ENCODE measurements at regions not wholly inside any gene's neighbourhood (a gene's known extent, or its start where the extent isn't known, plus 50 kb on each side); places are given as distances from the start of the nearest gene placed in this dataset.

DNA sequence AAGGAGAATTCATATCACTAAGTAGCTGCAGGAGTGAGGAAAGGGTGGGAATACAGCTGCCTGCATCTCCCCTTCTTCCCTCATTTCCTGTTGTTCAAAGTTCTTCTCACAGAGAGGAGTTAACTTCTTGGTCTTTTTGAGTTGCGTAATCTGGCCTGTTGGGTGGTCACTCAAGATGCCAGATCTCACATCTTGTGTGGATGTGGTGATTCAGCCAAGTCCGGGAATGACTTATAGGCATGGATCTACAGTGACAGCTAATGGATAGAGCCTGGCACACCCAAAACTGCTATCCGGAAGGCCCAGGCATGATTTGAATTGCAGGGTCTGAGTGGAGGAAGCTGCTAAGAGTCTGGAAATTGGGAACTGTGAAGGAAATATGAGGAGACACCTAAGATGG is 100.2 kb upstream of the SLC35B3 start:
- H3K14ac ChIP-seq (ENCODE audit: insufficient read depth, low read length): no peak overlapping the region
- no peak overlapping the region for H3K27ac Mint-ChIP-seq
- no peak overlapping the region for H3T11ph ChIP-seq (ENCODE audit: low read length)
- H4K5ac ChIP-seq (ENCODE audit: insufficient read length, low read depth, low read length): no peak overlapping the region
- H3K4me2 ChIP-seq (ENCODE audit: insufficient read depth, insufficient read length, low read length): no peak overlapping the region
- H3K79me2 ChIP-seq (ENCODE audit: insufficient read depth, low read length): no peaks in the 10 kb centered on the region
- no peaks in the 10 kb centered on the region for H3K9me3 ChIP-seq (ENCODE audit: control insufficient read depth, low read depth, low read length)
- H2BK120ac ChIP-seq (ENCODE audit: low read depth, low read length, poor library complexity, severe bottlenecking): no peak overlapping the region
- peaks cover 5 to 9% of the 10 kb centered on the region in 2 experiments for H3K9me3 Mint-ChIP-seq
- H2BK12ac ChIP-seq (ENCODE audit: insufficient read length, low read depth, low read length): no peak overlapping the region
- no peak overlapping the region for H3K4ac ChIP-seq (ENCODE audit: low read depth, low read length)
- no peak overlapping the region for H3K9ac ChIP-seq (ENCODE audit: extremely low read depth, insufficient read length, low read length)
- H3K36me3 Mint-ChIP-seq (ENCODE audit: insufficient read depth in 1 of 3, low read depth in 3 of 3): peaks cover 0 to 10% (median under 1%) of the 10 kb centered on the region in 3 experiments; a peak in 4 of 7 replicates
- H3K27ac ChIP-seq (ENCODE audit: insufficient read length, low read depth, low read length): no peak overlapping the region
- H3K4me1 ChIP-seq (ENCODE audit: insufficient read depth, low read length): no peaks in the 10 kb centered on the region
- no peak overlapping the region for H4K8ac ChIP-seq (replicated peaks; ENCODE audit: insufficient read length, low read depth, low read length)
- no peak overlapping the region for H2AFZ ChIP-seq (ENCODE audit: low read length)
- no peak overlapping the region for H4K91ac ChIP-seq (ENCODE audit: insufficient read length, low read depth, low read length)
- H3K4me3 Mint-ChIP-seq: no peak overlapping the region
- H3K23ac ChIP-seq (ENCODE audit: insufficient read length, low read depth, low read length): no peak overlapping the region
- DNase-seq: no peak
- no peaks in the 10 kb centered on the region for H3K79me1 ChIP-seq (ENCODE audit: insufficient read depth, low read depth, low read length, poor library complexity, severe bottlenecking)
- no peaks in the 10 kb centered on the region for H3K23me2 ChIP-seq (ENCODE audit: insufficient read length, low read depth, low read length, poor library complexity, severe bottlenecking)
- WGBS (ENCODE audit: extremely low coverage, insufficient read length, low lambda C conversion rate): no CpG with 5 or more reads among the region's 3 CpGs
- no peak overlapping the region for H2BK15ac ChIP-seq (ENCODE audit: low read depth, low read length)
- H3K18ac ChIP-seq (ENCODE audit: insufficient read length, low read depth, low read length): no peak overlapping the region
- H4K20me1 ChIP-seq (ENCODE audit: control insufficient read depth, insufficient read depth, insufficient read length): no peaks in the 10 kb centered on the region
- H3K27me3 ChIP-seq (ENCODE audit: insufficient read depth, low read length): no peaks in the 10 kb centered on the region
- H2BK5ac ChIP-seq (ENCODE audit: insufficient read length, low read length): no peak overlapping the region
- H3K4me1 Mint-ChIP-seq: no peaks in the 10 kb centered on the region
- H3K56ac ChIP-seq (ENCODE audit: insufficient read length, low read depth, low read length): no peak overlapping the region
- no peak overlapping the region for H2AK5ac ChIP-seq (ENCODE audit: insufficient read length, low read length)
- no peak overlapping the region for H2BK20ac ChIP-seq (ENCODE audit: low read depth, low read length, poor library complexity, severe bottlenecking)
- TF ChIP-seq, protein P1, sequence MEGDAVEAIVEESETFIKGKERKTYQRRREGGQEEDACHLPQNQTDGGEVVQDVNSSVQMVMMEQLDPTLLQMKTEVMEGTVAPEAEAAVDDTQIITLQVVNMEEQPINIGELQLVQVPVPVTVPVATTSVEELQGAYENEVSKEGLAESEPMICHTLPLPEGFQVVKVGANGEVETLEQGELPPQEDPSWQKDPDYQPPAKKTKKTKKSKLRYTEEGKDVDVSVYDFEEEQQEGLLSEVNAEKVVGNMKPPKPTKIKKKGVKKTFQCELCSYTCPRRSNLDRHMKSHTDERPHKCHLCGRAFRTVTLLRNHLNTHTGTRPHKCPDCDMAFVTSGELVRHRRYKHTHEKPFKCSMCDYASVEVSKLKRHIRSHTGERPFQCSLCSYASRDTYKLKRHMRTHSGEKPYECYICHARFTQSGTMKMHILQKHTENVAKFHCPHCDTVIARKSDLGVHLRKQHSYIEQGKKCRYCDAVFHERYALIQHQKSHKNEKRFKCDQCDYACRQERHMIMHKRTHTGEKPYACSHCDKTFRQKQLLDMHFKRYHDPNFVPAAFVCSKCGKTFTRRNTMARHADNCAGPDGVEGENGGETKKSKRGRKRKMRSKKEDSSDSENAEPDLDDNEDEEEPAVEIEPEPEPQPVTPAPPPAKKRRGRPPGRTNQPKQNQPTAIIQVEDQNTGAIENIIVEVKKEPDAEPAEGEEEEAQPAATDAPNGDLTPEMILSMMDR (conservative IDR thresholded peaks at IDR 0.05): no peak
- no peaks in the 10 kb centered on the region for H3K27me3 Mint-ChIP-seq (ENCODE audit: low read depth)

All from H9 (cell line).